ENCODE measurements at regions not wholly inside any gene's neighbourhood (a gene's known extent, or its start where the extent isn't known, plus 50 kb on each side); places are given as distances from the start of the nearest gene placed in this dataset.
A peak's percentile ranks its signal among the peaks of the same experiment; 100 is the strongest.
"Not testable (repeated sequence)": the region's sequence is repeated elsewhere in the genome, so short reads cannot be mapped to it uniquely, and the experiment has no call there.

DNA sequence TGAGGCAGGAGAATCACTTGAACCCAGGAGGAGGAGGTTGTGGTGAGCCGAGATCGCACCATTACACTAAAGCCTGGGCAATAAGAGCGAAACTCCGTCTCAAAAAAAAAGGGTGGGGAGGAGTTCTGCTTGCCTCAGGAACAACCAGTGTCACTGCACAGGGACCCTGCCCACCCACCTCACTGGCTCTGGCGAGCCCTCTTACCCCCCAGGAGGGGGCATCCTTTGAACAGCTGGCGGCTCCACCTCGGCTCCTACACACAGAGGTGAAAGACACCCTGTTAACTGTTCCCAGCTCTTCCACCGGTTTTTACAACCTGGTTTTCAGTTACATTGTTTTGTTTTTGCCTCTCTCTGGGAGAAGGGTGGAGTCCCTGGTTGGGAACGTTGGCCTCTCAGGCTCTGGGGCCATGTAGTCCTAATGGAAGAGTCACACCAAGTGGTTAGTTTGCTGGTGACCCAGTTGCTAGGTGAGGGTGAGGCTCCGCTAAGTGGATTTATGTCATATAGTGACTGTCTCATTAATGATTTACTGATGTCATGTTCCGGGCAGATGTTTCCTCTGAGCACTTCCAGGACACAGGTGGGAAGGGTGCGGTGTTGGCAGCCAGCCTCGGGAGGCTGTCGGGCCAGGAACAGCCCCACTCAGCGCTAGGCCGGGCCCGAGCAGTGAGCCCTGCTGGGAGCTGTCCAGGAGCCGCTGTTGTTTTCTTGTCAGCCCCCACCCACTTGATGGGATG, 120.6 kb upstream of the TPTE start:
- not testable (repeated sequence) for H3K36me3 ChIP-seq (ENCODE audit: control insufficient read depth, insufficient read depth, low read length); H3K27ac ChIP-seq (ENCODE audit: low read depth, low read length); H3K27me3 Mint-ChIP-seq (ENCODE audit: insufficient read depth); H3K36me3 Mint-ChIP-seq (ENCODE audit: low read depth); H3K4me1 ChIP-seq (ENCODE audit: control insufficient read depth, insufficient read depth, low read length); H3K4me3 Mint-ChIP-seq; DNase-seq; H3K9ac ChIP-seq (ENCODE audit: extremely low read depth, low read length, poor library complexity, severe bottlenecking); H3K4me1 Mint-ChIP-seq; H3K4me3 ChIP-seq (ENCODE audit: low read length); H3K27me3 ChIP-seq (ENCODE audit: control insufficient read depth, insufficient read depth, low read length, poor library complexity, severe bottlenecking); H3K27ac Mint-ChIP-seq
- 73 to 75% methylated on average over 9 to 16 of the region's 18 CpGs for WGBS, 2 experiments (ENCODE audit: insufficient coverage in 1 of 2, insufficient read length in 1 of 2)
- H3K9me3 ChIP-seq (ENCODE audit: control insufficient read depth, low read length) = peaks cover 61% of the 10 kb centered on the region
- peaks cover 28% of the 10 kb centered on the region for H3K9me3 Mint-ChIP-seq

- WGBS, 2 experiments (ENCODE audit: insufficient coverage in 1 of 2, insufficient read length in 1 of 2) = 69 to 74% methylated on average over 5 of the region's 5 CpGs
- not testable (repeated sequence) for H3K36me3 ChIP-seq (ENCODE audit: control insufficient read depth, insufficient read depth, low read length); DNase-seq; H3K4me1 ChIP-seq (ENCODE audit: control insufficient read depth, insufficient read depth, low read length); H3K27ac ChIP-seq (ENCODE audit: low read depth, low read length); H3K27ac Mint-ChIP-seq; H3K4me1 Mint-ChIP-seq; H3K4me3 Mint-ChIP-seq; H3K9ac ChIP-seq (ENCODE audit: extremely low read depth, low read length, poor library complexity, severe bottlenecking); H3K27me3 Mint-ChIP-seq (ENCODE audit: insufficient read depth); H3K27me3 ChIP-seq (ENCODE audit: control insufficient read depth, insufficient read depth, low read length, poor library complexity, severe bottlenecking); H3K36me3 Mint-ChIP-seq (ENCODE audit: low read depth)
- H3K9me3 ChIP-seq (ENCODE audit: control insufficient read depth, low read length) = peaks cover 53% of the 10 kb centered on the region
- peak overlapping the region; percentile 2 for H3K4me3 ChIP-seq (ENCODE audit: low read length)
- H3K9me3 Mint-ChIP-seq = peaks cover 39% of the 10 kb centered on the region
These were observed 118.9 kb upstream of the TPTE start for GRCh38 chr21:10402461-10402860.

DNA sequence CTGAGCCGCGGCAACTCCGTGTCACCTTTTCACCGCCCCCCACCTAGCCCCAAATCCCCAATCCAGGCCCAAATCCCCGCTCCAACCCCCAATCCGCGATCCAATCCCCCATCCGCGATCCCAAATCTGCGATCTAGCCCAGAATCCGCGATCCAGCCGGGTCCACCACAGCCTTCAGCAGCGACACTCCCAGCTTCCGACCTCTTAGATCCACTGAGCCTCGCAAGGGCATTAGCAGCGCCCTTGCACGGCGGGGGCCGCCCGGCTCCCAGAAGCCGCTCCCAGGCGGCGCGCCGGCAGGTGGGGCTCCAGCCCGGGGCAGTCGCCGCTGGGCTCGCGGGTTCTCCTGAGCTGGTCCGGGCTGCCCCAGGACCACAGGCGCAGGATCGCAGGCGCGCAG, 116.1 kb upstream of the TPTE start:
- not testable (repeated sequence) for H3K27ac Mint-ChIP-seq; H3K27me3 ChIP-seq (ENCODE audit: control insufficient read depth, insufficient read depth, low read length, poor library complexity, severe bottlenecking); H3K4me1 Mint-ChIP-seq; H3K27ac ChIP-seq (ENCODE audit: low read depth, low read length); H3K36me3 ChIP-seq (ENCODE audit: control insufficient read depth, insufficient read depth, low read length); H3K36me3 Mint-ChIP-seq (ENCODE audit: low read depth); H3K4me3 ChIP-seq (ENCODE audit: low read length); H3K4me3 Mint-ChIP-seq; H3K9ac ChIP-seq (ENCODE audit: extremely low read depth, low read length, poor library complexity, severe bottlenecking); DNase-seq; H3K4me1 ChIP-seq (ENCODE audit: control insufficient read depth, insufficient read depth, low read length); H3K27me3 Mint-ChIP-seq (ENCODE audit: insufficient read depth)
- peaks cover 29% of the 10 kb centered on the region for H3K9me3 Mint-ChIP-seq
- peaks cover 51% of the 10 kb centered on the region for H3K9me3 ChIP-seq (ENCODE audit: control insufficient read depth, low read length)
- WGBS, 2 experiments (ENCODE audit: insufficient coverage in 1 of 2, insufficient read length in 1 of 2) = 85% methylated on average over 26 to 32 of the region's 36 CpGs

GRCh38 chr21:10409786-10410185, 111.6 kb upstream of the TPTE start:
- not testable (repeated sequence) for H3K27me3 ChIP-seq (ENCODE audit: control insufficient read depth, insufficient read depth, low read length, poor library complexity, severe bottlenecking); H3K27ac Mint-ChIP-seq; H3K4me1 ChIP-seq (ENCODE audit: control insufficient read depth, insufficient read depth, low read length); H3K27ac ChIP-seq (ENCODE audit: low read depth, low read length); H3K4me1 Mint-ChIP-seq; H3K36me3 Mint-ChIP-seq (ENCODE audit: low read depth); H3K27me3 Mint-ChIP-seq (ENCODE audit: insufficient read depth); H3K9ac ChIP-seq (ENCODE audit: extremely low read depth, low read length, poor library complexity, severe bottlenecking); H3K4me3 ChIP-seq (ENCODE audit: low read length); H3K36me3 ChIP-seq (ENCODE audit: control insufficient read depth, insufficient read depth, low read length); H3K4me3 Mint-ChIP-seq; DNase-seq
- H3K9me3 Mint-ChIP-seq = peaks cover 19% of the 10 kb centered on the region
- 36 to 70% methylated on average over 2 to 3 of the region's 4 CpGs for WGBS, 2 experiments (ENCODE audit: insufficient coverage in 1 of 2, insufficient read length in 1 of 2)
- peaks cover 31% of the 10 kb centered on the region for H3K9me3 ChIP-seq (ENCODE audit: control insufficient read depth, low read length)

- H3K36me3 Mint-ChIP-seq (ENCODE audit: low read depth); H3K4me1 Mint-ChIP-seq; H3K36me3 ChIP-seq (ENCODE audit: control insufficient read depth, insufficient read depth, low read length); H3K4me3 Mint-ChIP-seq; DNase-seq; H3K27ac Mint-ChIP-seq; H3K4me3 ChIP-seq (ENCODE audit: low read length); H3K27ac ChIP-seq (ENCODE audit: low read depth, low read length); H3K27me3 ChIP-seq (ENCODE audit: control insufficient read depth, insufficient read depth, low read length, poor library complexity, severe bottlenecking); H3K9ac ChIP-seq (ENCODE audit: extremely low read depth, low read length, poor library complexity, severe bottlenecking); H3K4me1 ChIP-seq (ENCODE audit: control insufficient read depth, insufficient read depth, low read length); H3K27me3 Mint-ChIP-seq (ENCODE audit: insufficient read depth): not testable (repeated sequence)
- peaks cover 13% of the 10 kb centered on the region for H3K9me3 Mint-ChIP-seq
- H3K9me3 ChIP-seq (ENCODE audit: control insufficient read depth, low read length) = peaks cover 38% of the 10 kb centered on the region
- 66 to 85% methylated on average over 4 to 5 of the region's 5 CpGs for WGBS, 2 experiments (ENCODE audit: insufficient coverage in 1 of 2, insufficient read length in 1 of 2)
These were observed 110.9 kb upstream of the TPTE start for GRCh38 chr21:10410354-10410929.

GRCh38 chr21:10411776-10412526, 109.4 kb upstream of the TPTE start:
- H3K36me3 ChIP-seq (ENCODE audit: control insufficient read depth, insufficient read depth, low read length); H3K4me1 Mint-ChIP-seq; H3K27ac Mint-ChIP-seq; H3K4me3 ChIP-seq (ENCODE audit: low read length); H3K4me3 Mint-ChIP-seq; H3K27me3 ChIP-seq (ENCODE audit: control insufficient read depth, insufficient read depth, low read length, poor library complexity, severe bottlenecking); H3K4me1 ChIP-seq (ENCODE audit: control insufficient read depth, insufficient read depth, low read length); H3K27ac ChIP-seq (ENCODE audit: low read depth, low read length); H3K27me3 Mint-ChIP-seq (ENCODE audit: insufficient read depth); H3K9ac ChIP-seq (ENCODE audit: extremely low read depth, low read length, poor library complexity, severe bottlenecking); DNase-seq; H3K9me3 Mint-ChIP-seq; H3K36me3 Mint-ChIP-seq (ENCODE audit: low read depth): not testable (repeated sequence)
- WGBS, 2 experiments (ENCODE audit: insufficient coverage in 1 of 2, insufficient read length in 1 of 2) = 69 to 77% methylated on average over 14 to 16 of the region's 17 CpGs
- peaks cover 53% of the 10 kb centered on the region for H3K9me3 ChIP-seq (ENCODE audit: control insufficient read depth, low read length)

DNA sequence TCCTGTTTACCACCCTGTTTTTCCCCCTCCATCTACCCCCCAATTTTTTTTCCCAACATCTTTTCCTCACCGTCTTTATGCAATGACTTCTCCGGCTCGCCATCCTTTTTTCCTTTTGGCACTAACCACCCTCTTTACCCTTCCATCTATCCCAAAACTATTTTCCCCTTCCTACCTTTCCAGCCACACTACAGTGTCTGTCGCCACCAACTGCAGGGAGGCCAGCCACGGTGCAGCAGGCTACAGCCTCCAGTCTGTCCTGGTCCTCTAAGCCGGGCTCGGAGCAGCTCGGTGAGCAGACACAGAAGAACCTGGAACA, 108.5 kb upstream of the TPTE start:
- not testable (repeated sequence) for DNase-seq; H3K27me3 ChIP-seq (ENCODE audit: control insufficient read depth, insufficient read depth, low read length, poor library complexity, severe bottlenecking); H3K36me3 ChIP-seq (ENCODE audit: control insufficient read depth, insufficient read depth, low read length); H3K4me3 Mint-ChIP-seq; H3K27ac Mint-ChIP-seq; H3K9me3 Mint-ChIP-seq; H3K9ac ChIP-seq (ENCODE audit: extremely low read depth, low read length, poor library complexity, severe bottlenecking); H3K36me3 Mint-ChIP-seq (ENCODE audit: low read depth); H3K4me1 ChIP-seq (ENCODE audit: control insufficient read depth, insufficient read depth, low read length); H3K27ac ChIP-seq (ENCODE audit: low read depth, low read length); H3K4me1 Mint-ChIP-seq; H3K27me3 Mint-ChIP-seq (ENCODE audit: insufficient read depth)
- Histone ChIP-seq H3K9me3 (ENCODE audit: control insufficient read depth, low read length) (peaks cover 62% of the 10 kb centered on the region), H3K4me3 (ENCODE audit: low read length) (peak overlapping the region; percentile 31)
- 77 to 88% methylated on average over 4 to 8 of the region's 8 CpGs for WGBS, 2 experiments (ENCODE audit: insufficient coverage in 1 of 2, insufficient read length in 1 of 2)

All from endodermal cell (in vitro differentiated cells).